ENCODE measurements at regions not wholly inside any gene's neighbourhood (a gene's known extent, or its start where the extent isn't known, plus 50 kb on each side); places are given as distances from the start of the nearest gene placed in this dataset.
"Not testable (repeated sequence)": the region's sequence is repeated elsewhere in the genome, so short reads cannot be mapped to it uniquely, and the experiment has no call there.

GRCh38 chr7:93723424-93724124 lies 149.1 kb upstream of the CALCR start:
- H3K27ac ChIP-seq, result no peak overlapping the region
- TF ChIP-seq CTCF (IDR thresholded peaks at IDR 0.05), result no peak
- no peak for TF ChIP-seq ZFX (IDR thresholded peaks at IDR 0.05; ENCODE audit: borderline replicate concordance)

GRCh38 chr7:93720106-93720505 lies 145.6 kb upstream of the CALCR start:
- H3K27ac ChIP-seq, result no peak overlapping the region
- TF ChIP-seq CTCF (IDR thresholded peaks at IDR 0.05) (no peak), ZFX (IDR thresholded peaks at IDR 0.05; ENCODE audit: borderline replicate concordance) (no peak)

GRCh38 chr7:93719546-93719945 lies 145.0 kb upstream of the CALCR start:
- TF ChIP-seq ZFX (IDR thresholded peaks at IDR 0.05; ENCODE audit: borderline replicate concordance) (no peak), CTCF (IDR thresholded peaks at IDR 0.05) (no peak)
- H3K27ac ChIP-seq, result no peak overlapping the region

- no peak for TF ChIP-seq CTCF (IDR thresholded peaks at IDR 0.05)
- no peak for TF ChIP-seq ZFX (IDR thresholded peaks at IDR 0.05; ENCODE audit: borderline replicate concordance)
Observed at GRCh38 chr7:93717217-93717900, 142.8 kb upstream of the CALCR start.

GRCh38 chr7:93715234-93715633 lies 140.7 kb upstream of the CALCR start:
- TF ChIP-seq CTCF (IDR thresholded peaks at IDR 0.05), result peak; percentile 95
- no peak for TF ChIP-seq ZFX (IDR thresholded peaks at IDR 0.05; ENCODE audit: borderline replicate concordance)
- H3K27ac ChIP-seq, result no peak overlapping the region

More at GRCh38 chr7:93717217-93717900, 142.8 kb upstream of the CALCR start:
- no peak overlapping the region for H3K27ac ChIP-seq

- TF ChIP-seq ZFX (IDR thresholded peaks at IDR 0.05; ENCODE audit: borderline replicate concordance) (no peak), CTCF (IDR thresholded peaks at IDR 0.05) (no peak)
- H3K27ac ChIP-seq, result no peak overlapping the region
Observed at GRCh38 chr7:93711926-93712325, 137.4 kb upstream of the CALCR start.

GRCh38 chr7:93708255-93708654 lies 133.7 kb upstream of the CALCR start:
- H3K27ac ChIP-seq, result not testable (repeated sequence)

All from 22Rv1 (cell line).